ENCODE measurements at regions not wholly inside any gene's neighbourhood (a gene's known extent, or its start where the extent isn't known, plus 50 kb on each side); places are given as distances from the start of the nearest gene placed in this dataset.

- H3K27me3 ChIP-seq (replicated peaks; ENCODE audit: control insufficient read depth, insufficient read depth, low read length), result no peaks in the 10 kb centered on the region
- H3K27me3 Mint-ChIP-seq (ENCODE audit: insufficient read depth, unreplicated experiment), result peaks cover 6% of the 10 kb centered on the region
- H3K4me3 ChIP-seq (ENCODE audit: low read depth, low read length), result no peak overlapping the region
- H3K4me1 Mint-ChIP-seq (ENCODE audit: low read depth, unreplicated experiment), result no peaks in the 10 kb centered on the region
- no TSS peak for BruUV-seq (replicated peaks)
- H3K9me3 Mint-ChIP-seq (ENCODE audit: unreplicated experiment), result no peaks in the 10 kb centered on the region
- intact Hi-C loops (cut with micrococcal nuclease; ENCODE audit: unreplicated experiment), result no loop called here
- TF ChIP-seq CTCF (IDR thresholded peaks at IDR 0.05; ENCODE audit: insufficient read depth in 1 of 2, low read depth in 1 of 2, low read length in 1 of 2, severe bottlenecking in 1 of 2, unreplicated experiment in 1 of 2), result no peak
- ChIA-PET CTCF (no interaction called here), POLR2A (no interaction called here)
- H3K4me3 Mint-ChIP-seq (ENCODE audit: unreplicated experiment), result no peak overlapping the region
- H3K27ac Mint-ChIP-seq (ENCODE audit: unreplicated experiment), result no peak overlapping the region
- H3K9me3 ChIP-seq, result no peaks in the 10 kb centered on the region
- H3K4me1 ChIP-seq, result no peaks in the 10 kb centered on the region
- H3K36me3 ChIP-seq (ENCODE audit: control insufficient read depth, insufficient read depth, low read length), result no peaks in the 10 kb centered on the region
- no peak for DNase-seq
- no peaks in the 10 kb centered on the region for H3K36me3 Mint-ChIP-seq (ENCODE audit: insufficient read depth, unreplicated experiment)
These were observed 198.1 kb upstream of the CSNK1A1L start for GRCh38 chr13:37303606-37304005.

DNA sequence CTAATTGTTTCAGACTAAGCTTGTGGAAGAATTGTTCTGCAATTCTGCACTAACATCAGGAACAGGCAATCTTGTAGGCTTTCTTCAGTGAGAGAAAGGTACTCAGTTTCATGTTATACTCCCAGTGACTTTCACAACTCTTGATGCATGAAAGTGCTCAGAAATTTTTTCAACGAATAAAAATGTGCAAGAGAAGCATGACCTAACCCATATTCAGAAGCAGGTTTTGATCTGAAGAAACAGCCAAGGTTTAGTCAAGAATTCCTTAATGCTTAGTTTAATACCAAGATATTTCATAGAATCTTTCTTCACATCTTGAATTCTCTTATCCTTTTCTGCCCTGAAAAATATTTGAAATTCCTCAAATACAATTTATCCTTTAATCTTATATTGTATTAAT lies 197.2 kb upstream of the CSNK1A1L start:
- CTCF ChIA-PET, result no interaction called here
- Histone ChIP-seq H3K36me3 (ENCODE audit: control insufficient read depth, insufficient read depth, low read length) (no peaks in the 10 kb centered on the region), H3K27me3 (replicated peaks; ENCODE audit: control insufficient read depth, insufficient read depth, low read length) (no peaks in the 10 kb centered on the region), H3K9me3 (no peaks in the 10 kb centered on the region), H3K4me1 (no peaks in the 10 kb centered on the region), H3K4me3 (ENCODE audit: low read depth, low read length) (no peak overlapping the region)
- BruUV-seq (replicated peaks), result no TSS peak
- no peak for DNase-seq
- no peaks in the 10 kb centered on the region for H3K9me3 Mint-ChIP-seq (ENCODE audit: unreplicated experiment)
- H3K4me3 Mint-ChIP-seq (ENCODE audit: unreplicated experiment), result no peak overlapping the region
- no peaks in the 10 kb centered on the region for H3K36me3 Mint-ChIP-seq (ENCODE audit: insufficient read depth, unreplicated experiment)
- intact Hi-C loops (cut with micrococcal nuclease; ENCODE audit: unreplicated experiment), result no loop called here
- H3K27me3 Mint-ChIP-seq (ENCODE audit: insufficient read depth, unreplicated experiment), result peaks cover 4% of the 10 kb centered on the region
- no peak for TF ChIP-seq CTCF (IDR thresholded peaks at IDR 0.05; ENCODE audit: insufficient read depth in 1 of 2, low read depth in 1 of 2, low read length in 1 of 2, severe bottlenecking in 1 of 2, unreplicated experiment in 1 of 2)
- H3K4me1 Mint-ChIP-seq (ENCODE audit: low read depth, unreplicated experiment), result no peaks in the 10 kb centered on the region
- H3K27ac Mint-ChIP-seq (ENCODE audit: unreplicated experiment), result no peak overlapping the region
- POLR2A ChIA-PET, result no interaction called here

DNA sequence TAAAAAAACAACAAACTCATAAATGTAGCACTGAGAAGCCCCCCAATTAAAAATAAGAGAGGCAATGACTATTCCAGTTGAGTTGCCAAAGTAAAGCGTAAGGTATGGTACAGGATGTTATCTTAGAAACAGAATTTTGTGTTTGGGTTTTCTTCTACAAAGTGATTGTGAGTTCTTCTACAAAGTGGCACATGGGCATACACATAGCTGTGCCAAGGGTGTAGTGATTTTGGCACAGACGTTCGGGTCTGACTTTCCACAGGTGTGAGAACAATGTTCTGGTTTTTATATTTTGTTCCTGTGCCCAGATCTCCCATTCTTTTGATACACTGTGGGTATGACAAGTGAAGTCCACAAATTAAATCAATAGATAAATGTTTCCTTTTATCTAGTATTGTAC lies 190.1 kb upstream of the CSNK1A1L start:
- Mint-ChIP-seq H3K4me3 (ENCODE audit: unreplicated experiment) (no peak overlapping the region), H3K4me1 (ENCODE audit: low read depth, unreplicated experiment) (no peaks in the 10 kb centered on the region), H3K27me3 (ENCODE audit: insufficient read depth, unreplicated experiment) (peaks cover 14% of the 10 kb centered on the region), H3K9me3 (ENCODE audit: unreplicated experiment) (no peaks in the 10 kb centered on the region), H3K27ac (ENCODE audit: unreplicated experiment) (no peak overlapping the region), H3K36me3 (ENCODE audit: insufficient read depth, unreplicated experiment) (no peaks in the 10 kb centered on the region)
- no peak for TF ChIP-seq CTCF (IDR thresholded peaks at IDR 0.05; ENCODE audit: insufficient read depth in 1 of 2, low read depth in 1 of 2, low read length in 1 of 2, severe bottlenecking in 1 of 2, unreplicated experiment in 1 of 2)
- Histone ChIP-seq H3K36me3 (ENCODE audit: control insufficient read depth, insufficient read depth, low read length) (no peaks in the 10 kb centered on the region), H3K4me3 (ENCODE audit: low read depth, low read length) (no peak overlapping the region), H3K9me3 (no peaks in the 10 kb centered on the region), H3K4me1 (no peaks in the 10 kb centered on the region), H3K27me3 (replicated peaks; ENCODE audit: control insufficient read depth, insufficient read depth, low read length) (no peaks in the 10 kb centered on the region)
- POLR2A ChIA-PET, result no interaction called here
- BruUV-seq (replicated peaks), result no TSS peak
- intact Hi-C loops (cut with micrococcal nuclease; ENCODE audit: unreplicated experiment), result no loop called here
- CTCF ChIA-PET, result no interaction called here
- no peak for DNase-seq

All from Caco-2 (cell line).